ENCODE measurements at regions not wholly inside any gene's neighbourhood (a gene's known extent, or its start where the extent isn't known, plus 50 kb on each side); places are given as distances from the start of the nearest gene placed in this dataset.

GRCh38 chr22:19574247-19574646, 50.0 kb upstream of the CLDN5 start:
- DNase-seq: no peak

- peak; percentile 52 to 60 for DNase-seq
These were observed 52.5 kb upstream of the CLDN5 start for GRCh38 chr22:19576460-19577421.

DNA sequence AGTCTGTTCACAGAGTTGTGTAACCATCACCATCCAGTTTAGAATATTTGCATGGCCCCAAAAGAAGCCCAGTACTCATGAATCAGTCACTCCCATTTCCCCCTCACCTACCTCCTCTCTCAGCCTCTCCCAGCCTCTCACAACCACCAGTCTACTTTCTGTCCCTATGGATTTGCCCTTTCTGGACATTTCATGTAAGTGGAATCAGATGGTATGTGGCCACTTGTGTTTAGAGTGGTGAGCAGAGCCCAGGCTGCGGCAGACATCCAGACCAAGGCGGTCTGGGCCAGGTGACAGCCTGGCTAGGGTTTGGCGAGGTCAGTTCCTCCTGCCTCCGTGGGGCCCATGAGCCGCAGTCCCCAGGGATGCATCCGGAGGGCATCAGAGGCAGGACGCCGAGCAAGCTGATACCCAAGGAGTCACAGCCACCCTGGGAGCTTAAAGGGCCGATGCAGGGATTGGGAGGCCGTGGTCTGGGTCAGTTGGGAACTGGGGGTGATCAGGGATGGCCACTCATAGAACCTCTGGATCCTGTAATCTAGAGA, 53.3 kb upstream of the CLDN5 start:
- DNase-seq: no peak

DNA sequence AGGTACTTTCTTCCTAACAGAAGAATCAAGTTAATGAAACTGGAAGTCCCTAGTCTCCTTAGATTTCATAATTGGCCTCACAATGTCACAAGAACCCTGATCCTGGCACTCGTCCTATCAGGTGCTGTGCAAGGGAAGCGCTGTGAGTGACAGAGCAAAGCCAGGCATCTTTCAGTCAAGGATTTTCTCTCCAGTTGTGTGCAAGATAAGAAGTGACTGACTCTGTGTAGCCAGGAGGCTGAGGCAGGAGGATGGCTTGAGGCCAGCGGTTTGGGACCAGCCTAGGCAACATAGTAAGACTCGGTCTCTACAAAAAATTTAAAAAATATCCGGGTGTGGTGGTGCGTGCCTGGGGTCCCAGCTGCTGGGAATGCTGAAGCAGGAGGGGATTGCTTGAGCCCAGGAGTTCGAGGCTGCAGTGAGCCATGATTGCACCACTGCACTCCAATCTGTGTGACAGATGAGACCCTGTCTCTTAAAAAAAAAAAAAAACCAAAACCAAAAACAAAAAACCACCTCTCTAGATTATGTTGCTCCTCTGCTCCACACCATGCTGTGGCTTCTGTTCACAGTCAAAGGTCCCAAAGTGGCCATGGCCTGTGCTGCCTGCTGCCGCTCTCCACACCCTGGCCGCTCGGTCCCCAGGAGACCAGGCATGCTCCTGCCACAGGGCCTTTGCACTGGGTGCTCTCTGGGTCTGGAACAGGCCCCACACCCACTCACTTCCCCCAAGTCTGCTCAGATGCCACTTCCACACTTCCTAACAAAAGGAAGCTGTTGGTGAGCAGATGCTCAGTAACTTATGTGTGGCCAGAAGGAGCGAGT, 54.2 kb upstream of the CLDN5 start:
- DNase-seq: no peak

DNA sequence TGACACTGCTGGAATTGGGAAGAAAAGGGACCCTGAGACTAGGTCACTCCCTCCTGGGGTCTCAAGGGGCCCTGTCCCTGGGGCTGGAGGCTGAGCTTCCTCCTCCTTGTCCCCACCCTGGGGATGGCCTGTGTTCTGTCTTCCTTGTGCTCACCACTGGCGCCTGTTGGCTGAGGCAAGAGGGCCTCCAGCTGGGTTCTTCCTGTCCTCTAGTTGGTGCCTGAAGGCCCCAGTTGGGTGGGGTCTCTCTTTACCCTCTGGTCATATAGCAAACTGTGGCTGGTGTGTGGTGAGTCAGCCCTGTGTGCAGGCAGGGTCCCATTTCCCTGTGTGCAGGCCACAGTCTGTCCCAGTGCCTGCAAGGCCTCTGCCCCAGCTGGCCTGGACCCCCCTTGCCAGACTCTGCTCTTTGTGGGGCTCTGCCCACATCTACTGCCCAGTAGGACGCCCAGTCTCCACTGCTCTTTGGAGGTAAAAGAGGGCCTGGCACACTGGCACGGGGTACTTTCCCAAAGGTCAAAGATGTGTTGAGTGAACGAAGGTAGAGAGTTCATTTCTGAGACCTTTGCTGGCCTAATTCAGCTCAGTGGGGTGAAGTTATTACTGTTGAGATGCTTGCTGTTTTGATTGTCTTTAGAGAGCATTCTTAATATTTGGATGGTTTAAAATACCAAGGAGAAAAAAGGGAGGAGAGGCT, 55.1 kb upstream of the CLDN5 start:
- DNase-seq: no peak

GRCh38 chr22:19579880-19580279, 55.7 kb upstream of the CLDN5 start:
- peak in 1 of 2 donors; percentile 19 for DNase-seq

DNA sequence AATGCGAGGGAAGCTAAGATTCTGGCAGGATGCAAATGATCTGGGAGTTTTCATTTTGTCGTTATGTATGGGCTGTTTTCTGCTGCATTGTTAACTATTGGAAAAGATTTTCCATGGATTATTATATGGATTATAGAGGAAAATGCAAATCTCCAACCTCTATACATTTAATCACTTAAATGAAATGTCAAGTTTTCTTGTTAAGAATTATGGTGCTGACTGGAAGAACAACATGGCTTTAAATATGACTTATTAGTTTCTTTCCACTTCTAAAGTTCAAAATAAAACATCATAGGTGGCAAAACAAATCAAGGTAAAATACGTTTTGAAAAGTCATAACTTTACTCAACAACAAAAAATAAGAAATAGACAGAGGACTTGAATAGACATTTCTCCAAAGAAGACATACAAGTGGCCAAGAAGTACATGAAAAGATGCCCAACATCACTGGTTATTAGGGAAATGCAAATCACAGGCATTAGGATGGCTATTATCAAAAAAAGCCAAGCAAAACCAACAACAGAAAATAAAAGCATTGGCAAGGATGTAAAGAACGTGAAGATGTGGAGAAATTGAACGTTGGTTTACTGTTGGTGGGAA, 56.2 kb upstream of the CLDN5 start:
- no peak for DNase-seq

GRCh38 chr22:19582033-19582693, 58.0 kb upstream of the CLDN5 start:
- DNase-seq: no peak

DNA sequence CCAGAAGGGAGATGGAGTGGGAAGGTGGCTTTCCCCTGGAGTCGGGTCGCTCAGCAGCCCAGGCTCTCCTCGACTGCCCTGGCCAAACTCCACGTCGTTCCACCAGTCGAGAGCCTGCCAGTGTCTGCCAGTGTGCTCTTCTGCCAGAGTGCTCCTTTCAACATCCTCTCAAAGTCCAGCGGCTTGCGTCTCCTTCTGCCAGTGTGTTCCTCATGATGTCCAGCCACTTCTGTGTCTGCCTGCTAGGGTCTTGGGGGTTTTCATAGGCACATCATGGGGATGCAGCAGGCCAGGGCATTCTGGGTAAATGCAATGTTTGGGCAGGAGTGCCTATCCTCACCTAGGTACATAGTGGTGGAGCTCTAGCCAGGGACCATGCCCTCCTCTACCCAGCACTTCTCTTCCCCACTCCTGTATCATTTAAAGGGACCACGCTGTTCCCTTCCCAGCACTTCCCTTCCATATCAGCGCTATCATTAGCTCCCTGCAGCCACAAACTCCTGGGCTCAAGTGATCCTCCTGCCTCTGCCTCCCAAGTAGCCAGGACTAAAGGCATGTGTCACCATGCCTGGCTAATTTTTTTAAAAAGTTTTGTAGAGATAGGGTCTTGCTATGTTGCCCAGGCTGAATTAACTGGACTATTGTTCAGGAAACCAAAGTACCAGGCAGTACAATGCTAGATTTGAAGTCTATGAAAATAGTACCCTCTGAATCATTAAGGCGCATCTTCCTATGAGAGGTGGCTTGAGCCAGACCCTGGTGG, 62.9 kb upstream of the CLDN5 start:
- DNase-seq: no peak

DNA sequence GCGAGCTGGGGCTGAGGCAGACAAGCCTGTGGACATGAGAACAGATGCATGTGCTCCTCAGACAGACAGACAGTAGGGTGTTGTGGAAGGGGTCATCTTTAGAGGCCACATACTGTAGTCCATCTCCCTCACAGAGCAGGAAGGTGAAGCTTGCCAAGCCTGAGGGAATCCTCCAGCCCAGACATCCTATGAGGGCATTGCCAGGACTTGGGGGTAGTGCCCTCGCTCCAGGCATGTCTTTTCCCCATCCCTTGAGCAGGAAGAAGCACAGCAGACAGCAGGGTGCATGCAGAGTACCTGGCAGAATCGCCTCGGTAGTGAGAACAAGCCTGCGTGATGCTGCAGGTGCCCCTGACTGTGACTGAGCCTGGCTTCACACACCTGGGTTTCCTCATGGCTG, 66.5 kb upstream of the CLDN5 start:
- no peak for DNase-seq

- no peak for DNase-seq
These were observed 67.4 kb upstream of the CLDN5 start for GRCh38 chr22:19591568-19591967.

DNA sequence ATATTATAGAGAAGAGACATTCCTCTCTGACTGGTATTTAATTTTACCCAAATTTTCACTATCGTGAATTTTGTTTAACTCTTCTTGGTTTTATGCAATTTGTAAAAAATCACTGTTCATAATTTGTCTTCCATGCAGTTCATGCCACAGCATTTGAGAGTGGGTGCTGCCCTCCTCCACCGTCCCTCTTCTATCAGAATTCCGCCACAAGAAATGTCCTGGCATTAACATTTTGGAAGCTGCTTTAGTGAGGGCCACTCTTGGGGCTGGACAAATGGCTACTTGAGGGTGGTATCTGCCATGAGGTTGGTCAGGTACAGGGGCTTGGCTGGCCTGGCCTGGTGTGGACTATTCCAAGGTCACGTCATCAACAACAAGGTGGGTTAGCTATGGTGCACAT, 68.3 kb upstream of the CLDN5 start:
- no peak for DNase-seq

- DNase-seq: no peak
These were observed 69.9 kb upstream of the CLDN5 start for GRCh38 chr22:19593991-19594569.

DNA sequence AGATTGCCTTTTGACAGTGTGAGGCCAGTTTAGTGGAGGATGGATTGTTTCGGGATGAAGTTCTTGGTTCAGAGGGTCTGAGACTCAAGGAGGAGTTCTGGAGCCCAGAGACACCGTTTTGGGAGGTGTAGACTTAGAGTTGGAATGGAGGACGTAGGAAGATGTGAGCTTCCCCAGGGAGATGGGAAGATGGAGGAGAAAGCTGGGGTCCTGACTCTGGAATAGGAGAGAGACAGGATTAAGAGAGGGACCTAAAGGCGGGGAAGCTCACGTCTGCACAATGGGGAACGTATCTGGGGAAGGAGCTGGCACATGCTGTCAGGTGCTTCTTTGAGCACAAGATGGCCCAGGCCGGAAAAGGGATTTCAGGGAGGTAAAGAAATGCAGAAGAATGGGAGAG, 71.3 kb upstream of the CLDN5 start:
- DNase-seq: no peak

- DNase-seq: no peak
These were observed 72.6 kb upstream of the CLDN5 start for GRCh38 chr22:19596680-19597398.

DNA sequence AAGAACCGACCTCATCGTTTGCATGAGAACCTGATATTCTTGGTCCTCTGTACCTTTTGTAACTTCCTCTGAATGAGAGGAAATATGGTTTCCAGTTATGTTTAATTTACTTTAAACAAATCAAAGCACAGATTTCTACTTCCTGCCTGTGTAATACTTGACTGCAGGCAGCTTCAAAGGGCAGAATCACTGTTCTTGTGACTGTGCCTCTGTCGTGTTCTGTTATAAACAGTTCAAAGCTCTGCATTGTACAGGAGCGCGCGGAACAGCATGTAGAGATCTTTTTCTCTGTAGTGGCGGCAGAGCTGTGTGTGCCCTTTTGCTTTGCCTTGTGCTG, 73.2 kb upstream of the CLDN5 start:
- DNase-seq: no peak

DNA sequence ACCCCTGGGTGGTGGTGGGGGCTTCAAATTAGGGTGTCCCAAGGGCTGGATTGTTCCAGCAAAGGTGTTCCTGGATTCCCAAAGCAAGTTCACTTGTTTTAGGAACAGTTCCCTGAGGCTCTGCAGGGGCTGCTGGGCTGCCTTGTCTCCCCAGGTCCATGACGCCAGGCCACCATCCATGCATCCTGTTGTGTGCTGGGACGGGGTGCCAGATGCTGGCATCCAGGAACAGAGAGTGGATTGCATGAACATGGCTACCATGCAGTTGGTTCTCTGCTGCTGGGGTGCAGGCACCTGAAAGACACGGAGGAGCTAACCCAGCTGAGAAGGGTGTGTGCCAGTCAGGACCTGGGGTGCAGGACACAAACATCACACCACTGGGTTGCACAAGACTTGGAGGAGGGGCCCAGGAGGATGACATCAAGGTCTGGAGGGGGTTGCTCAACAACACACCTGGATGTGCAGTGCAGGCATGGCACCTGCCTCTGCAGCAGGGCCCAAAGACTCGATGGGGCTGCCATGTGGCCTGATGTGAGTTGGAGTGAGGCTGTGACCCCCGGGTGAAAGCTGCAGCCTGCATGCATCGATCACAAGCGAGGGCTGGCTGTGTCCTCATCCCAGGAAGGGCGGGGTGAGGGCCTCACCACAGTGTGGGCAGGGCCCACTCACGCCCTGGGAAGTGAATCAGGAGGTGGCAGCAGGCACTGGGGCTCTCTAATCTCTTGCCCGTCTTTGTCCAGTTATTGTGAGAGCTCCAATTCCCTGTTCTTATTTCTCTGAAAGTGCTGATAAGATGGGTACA, 74.0 kb upstream of the CLDN5 start:
- DNase-seq: no peak

DNA sequence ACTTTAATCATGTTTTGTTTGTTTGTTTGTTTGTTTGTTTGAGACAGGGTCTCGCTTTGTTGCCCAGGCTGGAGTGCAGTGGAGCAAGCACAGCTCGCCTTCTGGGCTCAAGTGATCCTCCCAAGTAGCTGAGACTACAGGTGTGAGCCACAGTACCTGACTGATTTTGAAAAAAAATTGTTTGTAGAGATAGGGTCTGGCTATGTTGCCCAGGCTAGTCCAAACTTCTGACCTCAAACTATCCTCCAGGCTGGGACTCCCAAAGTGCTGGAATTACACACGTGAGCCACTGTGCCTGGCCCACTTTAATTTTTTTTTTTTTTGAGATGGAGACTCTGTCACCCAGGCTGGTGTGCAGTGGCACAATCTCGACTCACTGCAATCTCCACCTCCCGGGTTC, 74.8 kb upstream of the CLDN5 start:
- DNase-seq: no peak

GRCh38 chr22:19599626-19600243, 75.5 kb upstream of the CLDN5 start:
- DNase-seq: no peak

All from stimulated activated CD4-positive, alpha-beta T cell treated with anti-CD3 and anti-CD28 coated beads, Interleukin-2, amount 100 ng/mL, for 48 hours (primary cell).